ENCODE measurements at regions not wholly inside any gene's neighbourhood (a gene's known extent, or its start where the extent isn't known, plus 50 kb on each side); places are given as distances from the start of the nearest gene placed in this dataset.

DNA sequence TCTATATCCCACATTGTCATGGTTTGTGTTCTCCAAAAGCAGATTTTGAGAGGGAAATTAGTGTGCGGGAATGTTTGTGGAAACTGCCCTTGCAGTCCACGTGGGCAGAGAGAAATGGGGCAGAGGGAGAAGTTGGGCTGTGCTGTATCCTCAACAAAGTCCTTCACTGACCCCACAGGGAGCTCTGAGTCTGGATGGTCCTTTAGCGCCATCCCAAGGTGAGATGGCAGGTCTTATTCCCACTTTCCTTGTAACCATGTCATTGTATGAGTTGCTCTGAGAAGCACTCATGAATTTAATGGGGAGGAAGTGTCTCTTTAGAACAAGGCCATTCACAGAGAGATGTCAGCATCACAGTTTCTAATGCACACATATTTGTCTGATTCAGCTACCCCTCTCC is 127.1 kb downstream of the ANKRD18B start:
- TF ChIP-seq CTCF (IDR thresholded peaks at IDR 0.05): no peak
- no peak for TF ChIP-seq POLR2A (IDR thresholded peaks at IDR 0.05)

Data from stomach (tissue), 4 donors.